COR-L47 (cell line): ENCODE measurements at regions not wholly inside any gene's neighbourhood (a gene's known extent, or its start where the extent isn't known, plus 50 kb on each side); places are given as distances from the start of the nearest gene placed in this dataset.

Source experiments
- DNase-seq: peaks from one replicate; lab custom pipeline; 2025; lab: John Stamatoyannopoulos, UW

- DNase-seq = no peak
Observed at GRCh38 chr12:24557738-24558137, 391.2 kb downstream of the BCAT1 start.

GRCh38 chr12:24555730-24556129 is 393.2 kb downstream of the BCAT1 start:
- DNase-seq = no peak

GRCh38 chr12:24554612-24555295 is 394.1 kb downstream of the BCAT1 start:
- DNase-seq = no peak

GRCh38 chr12:24553259-24553658 is 395.6 kb downstream of the BCAT1 start:
- no peak for DNase-seq

GRCh38 chr12:24551163-24551786 is 397.6 kb downstream of the BCAT1 start:
- DNase-seq = peak; percentile 4

GRCh38 chr12:24550609-24551008 is 398.3 kb downstream of the BCAT1 start:
- no peak for DNase-seq

GRCh38 chr12:24546661-24547060 is 402.2 kb downstream of the BCAT1 start:
- DNase-seq = no peak

GRCh38 chr12:24546084-24546483 is 402.8 kb downstream of the BCAT1 start:
- no peak for DNase-seq

- DNase-seq = no peak
Observed at GRCh38 chr12:24544368-24544767, 404.5 kb downstream of the BCAT1 start.

- DNase-seq = no peak
Observed at GRCh38 chr12:24541193-24541871, 407.6 kb downstream of the BCAT1 start.

- DNase-seq = no peak
Observed at GRCh38 chr12:24539646-24540045, 409.3 kb downstream of the BCAT1 start.

GRCh38 chr12:24537083-24537860 is 411.6 kb downstream of the BCAT1 start:
- DNase-seq = no peak

GRCh38 chr12:24535334-24536069 is 413.4 kb downstream of the BCAT1 start:
- DNase-seq = no peak

- no peak for DNase-seq
Observed at GRCh38 chr12:24534622-24535021, 414.3 kb downstream of the BCAT1 start.

- DNase-seq = no peak
Observed at GRCh38 chr12:24533716-24534352, 415.1 kb downstream of the BCAT1 start.

GRCh38 chr12:24530689-24531088 is 418.2 kb downstream of the BCAT1 start:
- no peak for DNase-seq

GRCh38 chr12:24527102-24527501 is 421.8 kb downstream of the BCAT1 start:
- DNase-seq = no peak

GRCh38 chr12:24522736-24523135 is 426.2 kb downstream of the BCAT1 start:
- DNase-seq = no peak

GRCh38 chr12:24519759-24520158 is 429.1 kb downstream of the BCAT1 start:
- no peak for DNase-seq

- no peak for DNase-seq
Observed at GRCh38 chr12:24517000-24517399, 431.9 kb downstream of the BCAT1 start.

GRCh38 chr12:24510581-24511125 is 438.2 kb downstream of the BCAT1 start:
- DNase-seq = no peak
